ENCODE measurements at regions not wholly inside any gene's neighbourhood (a gene's known extent, or its start where the extent isn't known, plus 50 kb on each side); places are given as distances from the start of the nearest gene placed in this dataset.

DNA sequence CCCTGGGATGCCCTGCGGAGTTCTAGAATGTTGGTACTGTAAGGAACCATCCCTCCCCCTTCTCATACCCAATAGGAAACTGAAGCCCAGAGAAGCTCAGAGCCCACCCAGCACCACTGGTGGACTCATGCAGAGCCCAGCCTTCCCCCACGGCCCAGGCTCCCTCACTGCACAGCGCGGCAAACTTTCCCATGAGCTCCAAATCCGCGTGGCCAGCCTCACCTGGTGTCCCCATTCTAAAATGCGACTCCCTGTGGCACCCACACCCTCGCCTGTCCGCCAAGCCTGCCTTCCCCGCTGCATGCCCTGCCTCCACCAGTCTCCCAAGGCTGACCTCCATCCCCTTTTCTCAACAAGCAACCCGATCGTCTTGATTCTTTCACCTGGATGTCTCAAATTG, 51.1 kb downstream of the PTGR3 start:
- no peak for TF ChIP-seq POLR2AphosphoS5 (IDR thresholded peaks at IDR 0.05)
- TF ChIP-seq, protein P1, sequence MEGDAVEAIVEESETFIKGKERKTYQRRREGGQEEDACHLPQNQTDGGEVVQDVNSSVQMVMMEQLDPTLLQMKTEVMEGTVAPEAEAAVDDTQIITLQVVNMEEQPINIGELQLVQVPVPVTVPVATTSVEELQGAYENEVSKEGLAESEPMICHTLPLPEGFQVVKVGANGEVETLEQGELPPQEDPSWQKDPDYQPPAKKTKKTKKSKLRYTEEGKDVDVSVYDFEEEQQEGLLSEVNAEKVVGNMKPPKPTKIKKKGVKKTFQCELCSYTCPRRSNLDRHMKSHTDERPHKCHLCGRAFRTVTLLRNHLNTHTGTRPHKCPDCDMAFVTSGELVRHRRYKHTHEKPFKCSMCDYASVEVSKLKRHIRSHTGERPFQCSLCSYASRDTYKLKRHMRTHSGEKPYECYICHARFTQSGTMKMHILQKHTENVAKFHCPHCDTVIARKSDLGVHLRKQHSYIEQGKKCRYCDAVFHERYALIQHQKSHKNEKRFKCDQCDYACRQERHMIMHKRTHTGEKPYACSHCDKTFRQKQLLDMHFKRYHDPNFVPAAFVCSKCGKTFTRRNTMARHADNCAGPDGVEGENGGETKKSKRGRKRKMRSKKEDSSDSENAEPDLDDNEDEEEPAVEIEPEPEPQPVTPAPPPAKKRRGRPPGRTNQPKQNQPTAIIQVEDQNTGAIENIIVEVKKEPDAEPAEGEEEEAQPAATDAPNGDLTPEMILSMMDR (IDR thresholded peaks at IDR 0.05): no peak
